Adipose tissue (tissue), 3 donors: ENCODE measurements at regions not wholly inside any gene's neighbourhood (a gene's known extent, or its start where the extent isn't known, plus 50 kb on each side); places are given as distances from the start of the nearest gene placed in this dataset.
"Not testable (repeated sequence)": the region's sequence is repeated elsewhere in the genome, so short reads cannot be mapped to it uniquely, and the experiment has no call there.

Experiments used
- H3K27ac ChIP-seq: one replicate; pipeline ENCODE4 v1.5.1; 2013; ENCODE audit warnings: low read depth, low read length
- WGBS, 3 donors: extraction: QIAGEN DNeasy Blood & Tissue Kit; methylation state at CpG; one replicate each; pipeline ENCODE4 v1.1.7; 2013; 5-methylcytosine and 5-hydroxymethylcytosine counted together
- donor health status: healthy with polysubstance abuse.
- donor health status: Bipolar disorder and iron deficiency.
- donor health status: healthy.

DNA sequence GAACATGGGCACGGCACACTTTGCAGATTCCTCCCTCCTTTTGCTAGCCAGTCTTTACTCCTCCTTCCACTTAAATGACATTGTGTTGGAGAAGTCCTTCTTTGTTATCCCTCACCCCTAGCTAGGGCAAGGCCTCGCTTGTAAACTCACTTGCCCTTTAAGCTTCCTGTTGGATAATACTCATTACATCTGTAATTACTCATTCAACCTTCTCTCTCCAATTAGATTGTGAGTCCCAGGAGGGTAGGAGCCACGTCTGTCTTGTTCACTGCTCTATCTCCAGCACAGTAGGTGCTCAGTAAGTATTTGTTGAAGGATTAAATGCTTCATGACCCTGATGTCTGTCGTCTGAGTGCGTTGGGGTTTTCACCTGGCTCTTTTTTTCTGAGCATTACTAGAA, 98.7 kb upstream of the USP24 start:
- no peak overlapping the region for H3K27ac ChIP-seq
- WGBS, 3 donors, result 63 to 78% (median 74%) methylated on average over 5 of the region's 5 CpGs

DNA sequence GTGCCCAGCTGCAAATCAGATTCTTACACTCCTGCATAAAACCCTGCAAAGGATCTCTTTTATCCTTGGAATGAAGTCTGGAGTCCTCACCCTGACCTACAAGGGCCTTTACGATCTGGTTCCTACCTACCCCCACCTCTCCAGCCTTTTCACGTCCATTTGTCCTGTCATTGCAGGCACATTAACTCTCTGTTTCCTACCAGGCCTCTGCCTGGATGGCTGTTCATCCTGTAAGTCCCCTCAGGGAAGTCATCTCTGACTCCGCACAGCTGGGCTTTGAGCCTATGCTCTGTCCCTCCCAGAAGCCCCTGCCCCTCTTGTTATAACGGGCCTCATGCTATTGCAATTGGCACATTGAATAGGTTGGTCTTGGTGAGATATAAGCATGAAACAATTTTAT, 96.8 kb upstream of the USP24 start:
- WGBS, 3 donors, result 88 to 92% (median 92%) methylated on average over 4 of the region's 4 CpGs
- H3K27ac ChIP-seq, result no peak overlapping the region

DNA sequence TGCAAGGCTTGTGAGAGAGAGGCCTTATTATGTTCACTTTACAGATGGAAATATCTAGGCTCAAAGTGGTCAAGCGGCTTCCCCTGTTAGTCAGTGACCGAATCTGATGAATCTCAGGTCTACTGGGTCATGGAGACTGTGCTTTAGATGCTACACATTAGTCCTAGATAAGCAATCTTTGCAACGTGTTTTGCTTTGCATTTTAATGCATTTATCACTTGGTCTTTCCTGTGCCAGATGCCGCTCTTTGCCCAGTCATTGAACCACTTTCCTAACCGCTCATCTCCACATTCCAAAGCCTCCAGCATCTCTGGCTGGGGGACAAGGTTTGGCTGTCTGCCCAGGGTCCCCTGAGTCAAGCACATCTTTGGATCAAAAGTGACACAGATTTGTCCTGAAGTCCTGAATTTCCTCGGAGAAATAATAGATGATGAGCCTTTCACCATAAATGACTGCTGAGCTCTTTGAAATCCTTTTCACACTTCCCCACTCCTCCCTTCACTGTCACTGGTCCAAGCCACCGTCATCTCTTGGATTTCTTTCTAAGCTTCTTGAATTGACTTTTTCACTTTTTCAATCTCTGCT, 96.0 kb upstream of the USP24 start:
- WGBS, 3 donors, result 67 to 73% (median 69%) methylated on average over 7 of the region's 7 CpGs
- H3K27ac ChIP-seq, result no peak overlapping the region

DNA sequence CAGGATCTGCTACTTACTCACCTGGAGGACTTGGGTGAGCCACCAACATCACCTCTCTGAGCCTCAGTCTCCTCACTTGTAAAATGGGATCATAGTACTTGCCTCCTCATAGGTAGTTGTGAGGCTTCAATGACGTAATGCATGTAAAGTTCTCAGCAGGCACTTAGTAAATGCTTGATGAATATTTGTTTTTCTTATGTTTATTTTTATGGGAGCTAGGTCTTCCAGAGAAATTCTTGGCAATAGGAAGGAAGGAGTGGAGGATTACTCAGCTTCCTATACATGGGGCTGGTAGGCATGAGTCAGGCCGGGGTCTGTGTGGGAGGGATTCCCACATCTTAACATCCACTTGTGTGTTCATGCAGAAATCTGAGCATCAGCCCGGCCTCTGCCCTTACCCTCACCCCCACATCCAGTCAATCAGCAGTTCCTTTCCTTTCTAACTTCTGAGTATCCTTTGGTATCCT, 95.4 kb upstream of the USP24 start:
- no peak overlapping the region for H3K27ac ChIP-seq
- WGBS, 3 donors, result 50 to 84% (median 55%) methylated on average over 3 of the region's 3 CpGs

DNA sequence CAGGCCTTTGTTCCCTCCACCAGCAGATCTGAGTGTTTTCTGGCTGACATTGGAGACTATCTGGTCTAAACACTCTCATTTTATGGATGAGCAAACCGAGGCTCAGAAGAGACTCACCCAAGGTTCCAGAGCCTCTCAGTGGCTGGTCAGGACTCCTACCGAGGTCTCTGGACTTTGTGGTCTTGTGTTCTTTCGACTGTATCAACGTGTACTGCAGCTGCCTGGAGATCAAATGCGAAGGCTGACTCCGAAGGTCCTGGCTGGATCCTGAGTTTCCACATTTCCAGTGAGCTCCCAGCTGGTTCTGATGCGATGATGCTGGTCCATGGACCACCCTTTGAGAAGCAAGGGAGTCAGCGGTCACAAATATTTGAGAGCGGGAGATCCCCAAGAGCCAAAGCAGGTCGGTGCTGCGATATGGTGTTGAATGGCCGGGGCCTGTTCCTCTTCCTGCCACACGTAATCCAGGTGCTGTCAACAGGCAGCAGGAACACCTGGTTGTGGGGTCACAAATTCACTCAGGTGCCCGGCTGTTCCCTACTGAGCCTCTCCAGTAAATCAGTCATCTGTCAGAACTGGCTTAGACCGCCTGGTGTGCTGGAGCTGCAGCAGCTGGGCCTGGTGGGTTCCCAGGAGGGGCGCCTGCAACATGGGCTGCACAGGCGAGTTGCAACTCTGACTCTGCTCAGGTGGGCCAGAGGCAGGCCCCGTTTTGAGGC, 94.8 kb upstream of the USP24 start:
- no peak overlapping the region for H3K27ac ChIP-seq
- 76 to 86% (median 80%) methylated on average over 18 of the region's 18 CpGs for WGBS, 3 donors

DNA sequence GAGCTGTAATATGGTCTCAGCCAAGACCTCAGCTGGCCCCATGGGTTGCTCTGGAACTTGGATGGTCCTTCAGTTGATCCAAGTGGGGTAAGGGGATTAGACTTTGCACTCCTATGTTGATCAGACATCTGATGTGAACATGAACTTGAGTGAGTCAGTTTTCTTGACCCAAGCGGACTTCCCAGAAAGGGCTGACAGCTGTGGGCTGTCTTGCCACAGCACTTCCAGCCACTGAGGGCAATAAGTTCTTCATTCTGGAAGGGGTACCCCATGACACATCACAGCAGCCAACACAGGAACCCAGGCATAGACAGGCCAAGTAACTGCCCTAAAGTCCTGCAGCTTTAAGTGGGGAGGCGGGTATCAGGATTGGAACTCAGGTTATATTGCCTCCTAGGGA, 93.9 kb upstream of the USP24 start:
- 81 to 95% (median 88%) methylated on average over 2 of the region's 2 CpGs for WGBS, 3 donors
- H3K27ac ChIP-seq, result no peak overlapping the region

DNA sequence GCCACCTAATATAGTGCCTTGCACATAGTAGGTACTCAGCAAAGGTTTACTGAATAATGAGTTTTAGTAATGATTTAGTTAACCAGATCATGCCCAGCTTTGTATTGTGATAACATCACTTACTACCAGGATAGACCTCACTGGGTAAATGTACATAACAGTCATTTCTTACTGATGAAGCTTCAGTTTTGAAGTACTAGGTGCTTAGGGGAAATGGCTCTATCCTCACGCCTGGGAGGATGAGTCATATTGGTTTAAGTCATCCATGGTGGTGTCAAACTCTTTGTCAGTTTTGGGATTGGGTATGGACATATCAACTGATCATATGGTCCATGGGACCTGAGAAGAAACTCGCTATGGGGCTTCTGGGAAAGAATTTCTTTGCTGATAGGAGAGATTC, 90.6 kb upstream of the USP24 start:
- WGBS, 3 donors, result 48 to 65% (median 58%) methylated on average over 2 of the region's 2 CpGs
- H3K27ac ChIP-seq, result no peak overlapping the region

DNA sequence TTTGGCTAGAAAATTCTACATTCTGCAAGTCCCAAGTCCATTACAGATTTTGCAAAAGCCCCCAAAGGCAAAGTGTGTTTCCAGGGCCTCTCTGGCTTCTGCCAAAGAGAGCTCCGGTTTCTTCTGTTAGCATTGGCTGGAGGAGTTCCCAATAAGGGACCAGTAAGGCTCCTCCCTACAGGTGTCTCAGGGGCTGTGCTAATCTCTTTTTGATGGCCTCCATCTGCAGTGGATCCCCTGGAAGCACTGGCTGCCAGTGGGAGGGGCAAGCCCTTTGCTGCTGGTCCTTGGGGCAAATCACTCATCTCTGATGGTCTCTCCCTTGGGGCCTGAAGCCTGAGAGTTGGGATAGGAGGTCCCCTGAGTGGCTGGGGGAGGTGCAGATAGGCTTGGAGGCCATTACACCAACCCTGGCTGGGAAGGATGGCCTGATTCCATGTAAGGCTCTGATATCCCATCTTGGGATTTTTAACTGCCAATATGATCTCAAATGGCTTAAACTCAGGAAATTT, 89.1 kb upstream of the USP24 start:
- no peak overlapping the region for H3K27ac ChIP-seq
- WGBS, 3 donors, result 36 to 49% (median 38%) methylated on average over 1 of the region's 1 CpG

DNA sequence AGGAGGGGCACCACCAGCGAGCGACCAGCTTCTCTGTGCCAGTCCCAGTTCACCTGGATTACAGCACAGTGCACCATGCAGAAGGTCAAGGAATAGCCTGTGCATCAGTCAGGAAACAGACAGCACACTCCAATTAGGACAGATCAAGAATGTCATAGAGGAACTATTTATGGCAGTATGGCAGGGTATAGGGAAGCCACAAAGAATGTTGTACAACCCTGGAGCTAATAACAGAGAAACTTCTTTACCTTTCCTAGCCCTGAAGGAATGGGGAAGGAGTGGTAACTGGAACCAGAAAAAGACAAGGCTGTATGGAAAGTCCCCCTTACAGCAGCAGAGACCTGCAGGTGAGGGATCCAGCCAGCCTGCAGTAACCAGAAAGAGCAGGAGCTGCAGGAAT, 87.8 kb upstream of the USP24 start:
- 95 to 100% (median 95%) methylated on average over 2 of the region's 2 CpGs for WGBS, 3 donors
- H3K27ac ChIP-seq, result no peak overlapping the region

DNA sequence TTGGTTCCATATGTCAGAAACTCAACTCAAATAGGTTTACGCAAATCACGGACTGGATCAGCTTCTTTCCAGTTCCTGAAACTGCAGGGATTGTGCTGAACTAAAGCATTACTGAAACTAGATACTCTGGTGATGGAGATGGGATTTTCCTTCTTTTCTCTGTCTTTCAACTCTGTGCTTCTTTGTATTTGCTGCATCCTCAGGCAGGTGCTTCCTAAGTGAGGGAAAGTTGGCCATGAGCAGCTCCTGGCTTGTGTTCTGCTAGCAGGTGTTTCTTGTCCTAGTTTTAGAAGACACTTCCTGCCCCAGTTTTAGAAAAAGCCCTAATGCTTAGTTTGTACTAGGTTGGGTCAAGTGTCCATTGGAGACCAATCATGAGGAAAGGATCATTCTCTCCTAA, 86.7 kb upstream of the USP24 start:
- H3K27ac ChIP-seq, result no peak overlapping the region
- 79 to 90% (median 86%) methylated on average over 2 of the region's 2 CpGs for WGBS, 3 donors

DNA sequence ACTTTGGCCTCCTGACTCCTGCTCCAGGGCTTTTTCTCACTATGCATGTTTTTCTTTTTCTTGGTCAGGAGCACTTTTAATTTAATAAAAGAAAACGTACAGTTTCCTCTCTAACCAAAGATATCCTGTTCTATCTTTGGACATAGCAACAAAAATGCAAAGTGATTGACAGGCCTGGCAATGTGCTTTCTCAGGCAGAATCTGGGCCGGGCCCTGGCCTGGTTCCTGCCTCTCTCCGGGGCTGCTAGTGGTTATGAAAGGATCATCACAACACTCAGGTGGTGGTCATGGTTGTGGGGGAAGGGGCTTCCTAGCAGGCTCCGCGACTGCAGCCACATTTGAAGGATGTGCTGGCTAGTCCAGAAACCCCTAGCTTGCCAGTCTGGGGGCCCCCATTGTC, 85.8 kb upstream of the USP24 start:
- no peak overlapping the region for H3K27ac ChIP-seq
- 48 to 66% (median 54%) methylated on average over 5 of the region's 5 CpGs for WGBS, 3 donors

DNA sequence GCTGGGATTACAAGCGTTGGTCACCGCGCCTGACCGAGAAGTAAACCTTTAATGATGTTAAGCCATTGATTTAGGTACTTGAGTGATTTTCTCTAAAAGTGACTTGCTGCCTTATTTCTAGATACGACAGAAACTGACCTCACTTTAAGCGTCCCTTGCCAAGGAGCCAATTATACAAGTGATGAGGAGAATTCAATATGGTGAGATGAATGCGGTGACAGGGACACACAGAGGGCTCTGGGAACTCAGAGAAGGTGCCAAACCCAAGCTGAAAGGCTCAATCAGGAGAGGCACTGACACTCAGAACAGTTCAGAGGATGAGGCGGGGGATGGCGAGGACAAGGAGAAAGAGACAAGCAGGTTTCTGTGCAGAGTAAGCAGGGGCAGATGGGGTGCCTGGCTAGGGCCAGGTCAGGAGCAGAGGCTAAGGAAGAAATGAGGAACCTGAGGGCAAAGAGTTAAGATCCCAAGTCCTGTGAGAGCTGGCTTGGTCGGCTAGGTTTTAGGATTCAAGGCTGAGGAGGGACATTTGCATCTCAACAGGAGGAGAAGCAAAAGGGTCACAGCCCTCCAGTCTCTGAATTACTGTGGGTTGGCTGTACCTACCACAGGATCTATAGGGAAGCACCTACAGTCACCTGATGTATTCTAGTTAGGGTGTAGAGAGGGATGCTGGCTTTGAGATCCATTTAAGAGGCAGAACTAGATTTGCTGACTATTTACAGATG, 83.2 kb upstream of the USP24 start:
- no peak overlapping the region for H3K27ac ChIP-seq
- WGBS, 3 donors, result 86 to 94% (median 93%) methylated on average over 10 of the region's 10 CpGs

DNA sequence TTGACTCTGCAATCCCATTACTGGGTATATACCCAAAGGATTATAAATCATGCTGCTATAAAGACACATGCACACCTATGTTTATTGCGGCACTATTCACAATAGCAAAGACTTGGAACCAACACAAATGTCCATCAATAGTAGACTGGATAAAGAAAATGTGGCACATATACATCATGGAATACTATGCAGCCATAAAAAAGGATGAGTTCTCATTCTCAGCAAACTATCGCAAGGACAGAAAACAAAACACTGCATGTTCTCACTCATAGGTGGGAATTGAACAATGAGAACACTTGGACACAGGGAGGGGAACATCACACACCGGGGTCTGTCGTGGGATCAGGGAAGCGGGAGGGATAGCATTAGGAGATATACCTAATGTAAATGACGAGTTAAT, 81.1 kb upstream of the USP24 start:
- 85 to 98% (median 96%) methylated on average over 6 of the region's 6 CpGs for WGBS, 3 donors
- not testable (repeated sequence) for H3K27ac ChIP-seq

DNA sequence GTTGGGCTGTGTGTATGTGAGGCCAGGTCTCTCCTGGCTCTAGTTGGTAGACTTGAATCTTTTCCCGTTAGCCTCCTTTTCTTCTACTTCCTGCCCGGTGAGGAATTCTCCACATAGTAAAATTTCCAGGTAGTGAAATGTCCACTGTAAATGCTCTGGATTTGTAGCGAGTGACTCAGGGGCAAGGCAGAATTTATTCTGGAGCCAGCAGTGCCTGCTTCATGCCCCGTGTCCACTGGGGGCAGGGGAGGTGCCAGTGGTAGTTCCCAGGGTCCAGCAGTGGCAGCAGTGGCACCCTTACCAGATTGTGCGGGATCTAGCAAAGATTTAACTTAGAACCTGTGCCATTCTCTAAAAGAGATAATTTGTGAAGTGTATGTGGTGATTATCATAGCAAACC, 74.5 kb upstream of the USP24 start:
- no peak overlapping the region for H3K27ac ChIP-seq
- 76 to 95% (median 92%) methylated on average over 5 of the region's 5 CpGs for WGBS, 3 donors

DNA sequence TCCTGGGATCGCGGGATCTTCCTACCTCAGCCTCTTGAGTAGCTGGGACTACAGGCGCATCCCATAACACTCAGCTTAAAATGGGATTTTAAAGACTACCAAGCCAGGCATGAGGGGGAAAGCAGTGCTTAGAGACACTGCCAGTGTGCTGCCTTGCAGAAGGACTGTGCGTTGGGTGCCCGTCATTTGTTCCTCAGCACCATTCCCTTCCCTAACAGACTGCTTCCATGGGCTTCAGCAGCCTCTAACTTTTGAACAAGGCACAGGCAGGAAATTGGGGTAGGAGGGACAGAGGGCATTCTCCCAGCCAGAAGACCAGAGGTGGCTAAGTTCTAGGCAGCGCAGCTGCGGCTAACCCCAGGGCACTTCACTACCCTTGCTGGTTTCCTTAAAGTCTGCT, 73.9 kb upstream of the USP24 start:
- H3K27ac ChIP-seq, result no peak overlapping the region
- 97 to 98% (median 98%) methylated on average over 7 of the region's 7 CpGs for WGBS, 3 donors

DNA sequence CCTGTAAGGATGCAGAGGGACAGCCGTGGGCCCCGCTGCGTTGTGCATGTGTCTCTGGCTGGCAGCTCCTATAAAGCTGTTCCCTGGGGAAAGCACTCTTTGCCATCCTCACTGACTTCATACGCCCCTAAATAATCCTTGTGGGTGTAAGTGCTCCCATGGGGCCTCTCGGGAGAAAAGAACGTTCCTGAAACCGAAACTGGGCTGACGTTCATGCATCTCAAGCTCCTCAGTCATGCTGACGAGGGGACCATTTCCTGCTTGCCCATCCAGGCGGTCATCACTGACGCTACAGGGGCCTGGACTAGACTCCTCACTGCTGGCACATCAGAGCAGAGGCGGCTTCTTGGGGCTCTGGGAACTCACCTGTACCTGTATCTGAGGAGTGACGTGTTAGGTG, 73.1 kb upstream of the USP24 start:
- WGBS, 3 donors, result 79 to 85% (median 82%) methylated on average over 13 of the region's 13 CpGs
- no peak overlapping the region for H3K27ac ChIP-seq

DNA sequence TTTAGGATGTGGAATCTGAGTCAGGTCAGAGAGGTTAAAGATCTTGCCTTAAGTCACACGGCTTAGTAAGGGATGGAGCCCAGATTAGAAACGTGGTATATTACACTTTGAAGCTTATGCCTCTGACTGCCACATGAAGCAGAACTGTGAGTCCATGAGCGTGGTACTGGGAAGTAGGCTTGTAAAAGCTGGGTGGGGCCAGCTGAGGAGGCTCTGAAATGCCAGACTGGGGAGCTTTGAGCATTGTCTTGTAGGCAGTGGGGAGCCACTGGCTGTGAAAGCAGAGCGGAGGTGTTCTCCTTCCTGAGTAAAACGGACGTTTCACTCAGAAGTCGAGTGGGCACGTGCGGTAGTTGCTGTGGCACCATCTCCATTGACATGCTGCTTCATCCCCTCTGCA, 72.6 kb upstream of the USP24 start:
- H3K27ac ChIP-seq, result no peak overlapping the region
- 78 to 86% (median 85%) methylated on average over 9 of the region's 9 CpGs for WGBS, 3 donors

DNA sequence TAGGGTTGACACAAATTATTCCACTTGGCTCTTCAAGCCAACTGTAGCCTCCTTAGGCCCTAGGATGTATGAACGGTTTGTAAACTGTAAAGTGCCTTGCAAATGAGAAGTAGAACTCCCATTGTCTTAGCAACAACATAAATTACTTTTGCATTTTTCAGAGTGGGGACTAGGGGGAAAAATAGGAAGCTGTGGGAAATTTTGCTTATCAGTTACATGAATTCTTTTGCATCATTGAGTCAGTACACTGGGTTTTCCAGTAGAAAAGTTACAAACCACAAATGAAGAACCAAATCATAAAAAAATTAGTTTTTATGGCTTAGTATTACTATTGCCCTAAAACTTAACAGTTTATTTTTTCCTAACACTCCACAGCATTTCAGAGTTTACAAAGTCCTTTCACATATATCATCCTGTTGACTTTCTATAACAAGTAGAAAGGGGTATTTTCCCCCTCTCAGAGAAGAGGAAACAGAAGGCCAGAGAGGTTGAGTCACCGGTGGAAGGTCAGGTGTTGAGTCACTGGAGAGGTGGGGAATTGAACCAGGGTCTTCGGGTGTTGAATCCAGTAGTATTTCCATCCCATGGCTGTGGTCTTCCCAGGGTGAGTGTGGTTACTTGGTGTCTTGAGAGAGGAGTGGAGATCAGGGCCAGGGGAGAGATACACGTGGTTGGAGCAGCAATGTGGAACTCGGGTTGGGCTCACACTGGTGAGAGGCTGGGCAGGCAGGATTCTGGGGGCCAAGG, 71.9 kb upstream of the USP24 start:
- H3K27ac ChIP-seq, result no peak overlapping the region
- WGBS, 3 donors, result 56 to 65% (median 64%) methylated on average over 5 of the region's 5 CpGs

DNA sequence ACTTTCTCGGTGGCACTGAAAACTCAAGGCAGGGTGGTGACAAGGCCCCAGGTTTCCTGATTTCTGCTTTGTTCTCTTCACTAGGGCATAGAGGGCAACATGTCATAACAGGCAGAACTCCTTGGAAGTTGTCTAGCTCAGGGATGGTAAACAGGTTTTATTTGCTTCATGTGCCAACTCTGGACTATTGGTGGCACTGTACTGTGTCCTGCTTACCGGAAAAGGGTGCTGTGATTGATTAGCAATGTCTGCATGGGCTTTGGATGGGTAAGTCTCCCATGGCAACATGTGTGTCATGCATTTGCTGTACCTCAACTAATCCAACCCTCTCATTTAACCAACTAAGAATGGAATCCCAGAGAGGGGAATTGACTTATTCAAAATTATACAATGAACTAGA, 70.7 kb upstream of the USP24 start:
- WGBS, 3 donors, result 93 to 97% (median 95%) methylated on average over 2 of the region's 2 CpGs
- no peak overlapping the region for H3K27ac ChIP-seq
